OCI-LY7 (cell line): ENCODE measurements at regions not wholly inside any gene's neighbourhood (a gene's known extent, or its start where the extent isn't known, plus 50 kb on each side); places are given as distances from the start of the nearest gene placed in this dataset.

Experiments
- BruUV-seq: library from RNA; stranded (reverse); fragments of 400-500 nt; replicated peaks from 2 replicates; lab custom pipeline; 2021; lab: Mats Ljungman, UMichigan
- CTCF ChIA-PET: fragments of 300-600 bp; sonication (Branson Sonifier 250); formaldehyde crosslinking; loops from one replicate; lab custom pipeline; 2022; ENCODE audit warnings: antibody characterized with exemption; ENCODE audit not compliant: unreplicated experiment; lab: Charles Lee
- POLR2A ChIA-PET: fragments of 300-600 bp; sonication (Branson Sonifier 250); formaldehyde crosslinking; loops from one replicate; lab custom pipeline; 2022; ENCODE audit warnings: antibody characterized with exemption; lab: Charles Lee
- DNase-seq: peaks from one replicate; pipeline ENCODE4 v3.0.0-alpha.2; 2015; ENCODE audit warnings: low spot score
- H2AFZ ChIP-seq: fragments of 200-600 bp; sonication (generic), shearing (Covaris generic); 2 replicates; pipeline ENCODE4 v1.6.1; 2014; ENCODE audit warnings: mild to moderate bottlenecking, antibody characterized with exemption, low read length, moderate library complexity
- H3K27ac ChIP-seq: fragments of 200-600 bp; sonication (generic); 2 replicates; pipeline ENCODE4 v1.5.1; 2014; ENCODE audit warnings: mixed run types, low read depth, mild to moderate bottlenecking, moderate library complexity, low read length, inconsistent platforms; ENCODE audit not compliant: poor library complexity, severe bottlenecking
- H3K36me3 ChIP-seq: fragments of 200-600 bp; sonication (generic); 2 replicates; pipeline ENCODE4 v1.6.1; 2014; ENCODE audit warnings: mild to moderate bottlenecking, antibody characterized with exemption, low read length, moderate library complexity, mixed read lengths; ENCODE audit not compliant: insufficient read depth
- H3K4me1 ChIP-seq: fragments of 200-600 bp; sonication (generic); 2 replicates; pipeline ENCODE4 v1.5.1; 2014; ENCODE audit warnings: mild to moderate bottlenecking, low read length; ENCODE audit not compliant: insufficient read depth, poor library complexity, severe bottlenecking
- H3K4me2 ChIP-seq: fragments of 200-600 bp; sonication (generic); 2 replicates; pipeline ENCODE4 v1.6.1; 2014; ENCODE audit warnings: mild to moderate bottlenecking, low read length
- H3K4me3 ChIP-seq: fragments of 200-600 bp; sonication (generic); 2 replicates; pipeline ENCODE4 v1.5.1; 2014; ENCODE audit warnings: mild to moderate bottlenecking, low read depth, low read length; ENCODE audit not compliant: poor library complexity, severe bottlenecking
- H3K79me2 ChIP-seq: fragments of 200-600 bp; sonication (generic); 2 replicates; pipeline ENCODE4 v1.6.1; 2016; ENCODE audit warnings: low read depth, mild to moderate bottlenecking, low read length, moderate library complexity, mixed read lengths; ENCODE audit not compliant: insufficient read depth
- H3K9me2 ChIP-seq: fragments of 200-600 bp; sonication (generic); 2 replicates; pipeline ENCODE4 v1.6.1; 2016; ENCODE audit warnings: mild to moderate bottlenecking, low read length, mixed read lengths; ENCODE audit not compliant: insufficient read depth
- H3K9me3 ChIP-seq: fragments of 200-600 bp; sonication (generic); 2 replicates; pipeline ENCODE4 v1.6.1; 2014; ENCODE audit warnings: mild to moderate bottlenecking, mixed run types, low read length, mixed read lengths
- H4K20me1 ChIP-seq: fragments of 200-600 bp; sonication (generic); 2 replicates; pipeline ENCODE4 v1.6.1; 2014; ENCODE audit warnings: mild to moderate bottlenecking, antibody characterized with exemption, low read length, moderate library complexity, mixed read lengths; ENCODE audit not compliant: insufficient read depth
- EZH2phosphoT487 ChIP-seq: fragments of 200-600 bp; sonication (generic); IDR thresholded peaks from 2 replicates; pipeline ENCODE4 v1.6.1; 2018; ENCODE audit warnings: low read depth, borderline replicate concordance, mild to moderate bottlenecking, mixed run types, antibody characterized with exemption, low read length, moderate library complexity, mixed read lengths
- intact Hi-C: fragments of 100-400 bp; cut with micrococcal nuclease; formaldehyde crosslinking; loops from one replicate; pipeline ENCODE4 v1.10.0; 2022; ENCODE audit not compliant: unreplicated experiment
- TF ChIP-seq, protein P1 (sequence below): fragments of 200-600 bp; sonication (generic); conservative IDR thresholded peaks from 2 replicates; pipeline ENCODE4 v1.5.1; 2014; ENCODE audit warnings: mild to moderate bottlenecking, antibody characterized with exemption, low read length, moderate library complexity, mixed read lengths

DNA sequence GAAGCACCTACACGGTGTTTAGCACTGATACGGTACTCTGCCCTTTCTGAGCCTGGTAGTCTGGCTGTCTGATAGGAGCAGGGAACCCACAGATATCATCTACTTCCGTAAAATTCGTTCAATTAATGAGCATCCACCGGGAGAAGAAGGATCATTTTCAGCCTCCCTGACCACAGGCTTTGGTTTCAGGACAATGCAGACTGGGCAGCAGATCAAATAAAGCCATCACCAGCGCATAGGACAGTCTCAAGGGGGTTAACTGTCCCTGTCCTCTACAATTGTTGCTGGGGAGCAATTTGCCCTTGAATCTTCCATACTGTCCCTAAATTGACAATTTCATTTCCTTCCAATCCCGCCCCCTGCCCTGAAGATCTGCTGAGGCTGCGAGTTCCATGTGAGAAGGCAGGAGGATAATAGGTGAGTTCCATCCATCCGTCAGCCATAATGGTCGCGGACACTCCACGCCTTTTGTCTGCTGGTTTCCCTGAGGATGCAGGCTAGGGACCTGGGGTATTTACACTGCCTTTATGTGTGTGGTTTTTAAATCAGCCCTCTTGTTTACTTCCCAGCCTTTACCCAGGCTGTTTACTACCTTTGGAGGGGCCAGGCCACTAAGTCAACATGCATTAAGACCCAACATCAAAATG is 110.0 kb downstream of the MYCN start:
- Histone ChIP-seq H3K4me3 (no peak overlapping the region), H3K9me3 (no peaks in the 10 kb centered on the region), H3K79me2 (no peaks in the 10 kb centered on the region), H3K9me2 (no peaks in the 10 kb centered on the region), H3K4me1 (no peaks in the 10 kb centered on the region), H4K20me1 (no peaks in the 10 kb centered on the region), H2AFZ (no peak overlapping the region), H3K27ac (no peak overlapping the region), H3K36me3 (no peaks in the 10 kb centered on the region), H3K4me2 (no peak overlapping the region)
- intact Hi-C loops = no loop called here
- BruUV-seq = no TSS peak
- TF ChIP-seq, protein P1, sequence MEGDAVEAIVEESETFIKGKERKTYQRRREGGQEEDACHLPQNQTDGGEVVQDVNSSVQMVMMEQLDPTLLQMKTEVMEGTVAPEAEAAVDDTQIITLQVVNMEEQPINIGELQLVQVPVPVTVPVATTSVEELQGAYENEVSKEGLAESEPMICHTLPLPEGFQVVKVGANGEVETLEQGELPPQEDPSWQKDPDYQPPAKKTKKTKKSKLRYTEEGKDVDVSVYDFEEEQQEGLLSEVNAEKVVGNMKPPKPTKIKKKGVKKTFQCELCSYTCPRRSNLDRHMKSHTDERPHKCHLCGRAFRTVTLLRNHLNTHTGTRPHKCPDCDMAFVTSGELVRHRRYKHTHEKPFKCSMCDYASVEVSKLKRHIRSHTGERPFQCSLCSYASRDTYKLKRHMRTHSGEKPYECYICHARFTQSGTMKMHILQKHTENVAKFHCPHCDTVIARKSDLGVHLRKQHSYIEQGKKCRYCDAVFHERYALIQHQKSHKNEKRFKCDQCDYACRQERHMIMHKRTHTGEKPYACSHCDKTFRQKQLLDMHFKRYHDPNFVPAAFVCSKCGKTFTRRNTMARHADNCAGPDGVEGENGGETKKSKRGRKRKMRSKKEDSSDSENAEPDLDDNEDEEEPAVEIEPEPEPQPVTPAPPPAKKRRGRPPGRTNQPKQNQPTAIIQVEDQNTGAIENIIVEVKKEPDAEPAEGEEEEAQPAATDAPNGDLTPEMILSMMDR = no peak
- no peak for TF ChIP-seq EZH2phosphoT487
- no peak for DNase-seq
- ChIA-PET POLR2A (no interaction called here), CTCF (interaction anchor here (0.6 kb wide), 1 partner anchor 1174 kb away, joined by 3 read pairs; no protein-coding TSS in a partner anchor)

DNA sequence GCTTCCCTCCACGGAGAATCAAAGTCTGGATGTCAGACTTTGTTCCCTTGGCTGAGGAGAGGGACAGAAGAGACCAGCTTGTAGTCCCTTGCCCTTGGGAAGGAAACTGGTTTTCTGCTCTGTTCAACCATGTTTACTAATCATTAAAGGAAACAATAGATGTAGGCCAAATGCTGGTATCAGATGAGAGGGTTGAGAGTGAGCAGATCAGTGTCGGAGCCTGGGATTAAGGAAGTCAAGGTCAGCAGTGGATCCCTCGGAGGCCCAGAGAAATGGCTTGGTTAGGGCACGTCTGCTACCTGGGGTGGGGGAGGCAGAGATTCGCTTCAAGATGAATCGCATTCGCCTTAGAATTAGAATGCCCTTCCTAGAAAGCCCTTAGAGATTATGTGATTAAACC is 109.1 kb downstream of the MYCN start:
- no peak overlapping the region for H2AFZ ChIP-seq
- no peak overlapping the region for H3K4me3 ChIP-seq
- ChIA-PET CTCF (no interaction called here), POLR2A (no interaction called here)
- TF ChIP-seq EZH2phosphoT487 = no peak
- TF ChIP-seq, protein P1 = no peak
- H3K36me3 ChIP-seq = no peaks in the 10 kb centered on the region
- no peaks in the 10 kb centered on the region for H3K9me3 ChIP-seq
- BruUV-seq = no TSS peak
- DNase-seq = no peak
- H3K27ac ChIP-seq = no peak overlapping the region
- H3K4me2 ChIP-seq = no peak overlapping the region
- H3K9me2 ChIP-seq = no peaks in the 10 kb centered on the region
- no peaks in the 10 kb centered on the region for H3K79me2 ChIP-seq
- H3K4me1 ChIP-seq = no peaks in the 10 kb centered on the region
- no peaks in the 10 kb centered on the region for H4K20me1 ChIP-seq
- intact Hi-C loops = no loop called here

DNA sequence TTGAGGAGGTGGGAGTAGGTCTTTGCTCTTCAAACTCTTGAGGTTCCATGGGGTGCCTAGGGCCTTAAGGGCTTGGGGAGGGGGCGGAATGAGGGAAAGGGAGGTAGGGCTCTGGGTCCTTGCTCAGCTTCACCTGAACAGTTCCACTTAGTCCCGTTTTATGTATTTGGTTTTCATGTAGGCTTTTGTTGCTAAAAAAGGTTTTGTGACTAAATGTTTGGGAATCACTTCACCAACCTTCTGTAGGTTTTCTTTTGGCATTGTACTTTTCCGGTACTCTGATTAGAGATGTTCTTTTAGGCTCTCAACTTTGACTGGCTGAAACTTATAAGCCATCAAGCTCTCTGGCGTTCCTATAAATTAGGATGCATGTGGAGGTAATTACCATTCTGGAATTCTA is 108.1 kb downstream of the MYCN start:
- Histone ChIP-seq H2AFZ (no peak overlapping the region), H4K20me1 (no peaks in the 10 kb centered on the region), H3K9me2 (no peaks in the 10 kb centered on the region), H3K9me3 (no peaks in the 10 kb centered on the region), H3K79me2 (no peaks in the 10 kb centered on the region), H3K4me2 (no peak overlapping the region), H3K4me1 (no peaks in the 10 kb centered on the region), H3K27ac (no peak overlapping the region), H3K4me3 (no peak overlapping the region), H3K36me3 (no peaks in the 10 kb centered on the region)
- no TSS peak for BruUV-seq
- TF ChIP-seq, protein P1 = no peak
- TF ChIP-seq EZH2phosphoT487 = no peak
- CTCF ChIA-PET = no interaction called here
- intact Hi-C loops = no loop called here
- POLR2A ChIA-PET = no interaction called here
- no peak for DNase-seq
